ENCODE measurements at regions not wholly inside any gene's neighbourhood (a gene's known extent, or its start where the extent isn't known, plus 50 kb on each side); places are given as distances from the start of the nearest gene placed in this dataset.

GRCh38 chr15:70329179-70329578 lies 231.5 kb upstream of the TLE3 start (continued):
- TF ChIP-seq ZNF57 (CRISPR knock-in tag; IDR thresholded peaks at IDR 0.05) (no peak), ZNF354B (CRISPR knock-in tag; IDR thresholded peaks at IDR 0.05) (no peak), TCF7 (IDR thresholded peaks at IDR 0.05; ENCODE audit: borderline replicate concordance) (no peak), FOXA3 (CRISPR knock-in tag; conservative IDR thresholded peaks at IDR 0.05 in 1 of 2, IDR thresholded peaks at IDR 0.05 in 1 of 2) (no peak), IRF1 (CRISPR knock-in tag; IDR thresholded peaks at IDR 0.05; ENCODE audit: borderline replicate concordance) (no peak), ZNF740 (CRISPR knock-in tag; IDR thresholded peaks at IDR 0.05) (no peak), ZNF740 (tag; IDR thresholded peaks at IDR 0.05) (no peak), ZNF253 (CRISPR knock-in tag; conservative IDR thresholded peaks at IDR 0.05) (no peak), SIX5 (IDR thresholded peaks at IDR 0.05; ENCODE audit: borderline replicate concordance in 1 of 2, insufficient read depth in 1 of 2, low read depth in 1 of 2, low read length in 2 of 2) (no peak), ZNF77 (CRISPR knock-in tag; IDR thresholded peaks at IDR 0.05) (no peak), TGIF2 (CRISPR knock-in tag; IDR thresholded peaks at IDR 0.05) (no peak)

- no peak for FAIRE-seq
- H3K9ac ChIP-seq (ENCODE audit: insufficient read depth in 1 of 2, low read depth in 2 of 2, low read length in 2 of 2), result no peak overlapping the region
- peaks cover 7 to 27% of the 10 kb centered on the region in 2 experiments; a peak in 4 of 5 replicates for H3K27me3 ChIP-seq (ENCODE audit: control insufficient read depth in 2 of 2, insufficient read depth in 2 of 2, low read length in 2 of 2)
- no TSS peak for BruUV-seq (replicated peaks)
- H3K4me3 ChIP-seq, result no peak overlapping the region
- POLR2A ChIA-PET, result no interaction called here
- no peak overlapping the region for H3K27ac ChIP-seq (ENCODE audit: extremely low read depth, low read depth, low read length)
- in situ Hi-C loops (cut with MboI) (no loop called here), intact Hi-C loops (cut with micrococcal nuclease) (no loop called here)
- no peak for DNase-seq (ENCODE audit: extremely low read depth in 1 of 4, low spot score in 3 of 4)
- TF ChIP-seq HSF4 (CRISPR knock-in tag; IDR thresholded peaks at IDR 0.05; ENCODE audit: borderline replicate concordance) (no peak), TCF7 (IDR thresholded peaks at IDR 0.05; ENCODE audit: borderline replicate concordance) (no peak), HDAC3 (IDR thresholded peaks at IDR 0.05; ENCODE audit: borderline replicate concordance, partially characterized antibody) (no peak), ARID2 (IDR thresholded peaks at IDR 0.05) (no peak), BACH1 (tag; IDR thresholded peaks at IDR 0.05) (no peak), ZFP1 (CRISPR knock-in tag; IDR thresholded peaks at IDR 0.05) (no peak)
- CTCF ChIA-PET (ENCODE audit: low intra/inter-chr PET ratio), result no interaction called here
- H2AFZ ChIP-seq (ENCODE audit: low read depth, low read length), result no peak overlapping the region
- no peaks in the 10 kb centered on the region for H3K36me3 ChIP-seq (ENCODE audit: control insufficient read depth, insufficient read depth, low read length)
- ATAC-seq, result no peak
- H3K4me1 ChIP-seq (replicated peaks in 1 of 2; ENCODE audit: control insufficient read depth in 2 of 2, insufficient read depth in 2 of 2, low read length in 2 of 2), result no peaks in the 10 kb centered on the region
- H3K9me1 ChIP-seq (ENCODE audit: control insufficient read depth, insufficient read depth, low read length), result no peaks in the 10 kb centered on the region
- H3K79me2 ChIP-seq (ENCODE audit: control insufficient read depth, insufficient read depth, low read length), result no peaks in the 10 kb centered on the region
- WGBS (ENCODE audit: insufficient coverage, low coverage, missing lambda C conversion rate), result 6% methylated on average over 3 of the region's 3 CpGs
- H3K9me3 ChIP-seq (replicated peaks; ENCODE audit: control insufficient read depth, insufficient read depth, low read depth, low read length), result no peaks in the 10 kb centered on the region
- H3K4me2 ChIP-seq (ENCODE audit: insufficient read depth, low read length), result no peak overlapping the region
- H4K20me1 ChIP-seq (replicated peaks; ENCODE audit: control insufficient read depth, insufficient read depth, low read length), result no peaks in the 10 kb centered on the region
These were observed 231.0 kb upstream of the TLE3 start for GRCh38 chr15:70328679-70329115.
